GM21529 (cell line): ENCODE measurements at regions not wholly inside any gene's neighbourhood (a gene's known extent, or its start where the extent isn't known, plus 50 kb on each side); places are given as distances from the start of the nearest gene placed in this dataset.
"Not testable (repeated sequence)": the region's sequence is repeated elsewhere in the genome, so short reads cannot be mapped to it uniquely, and the experiment has no call there.

Experiments used
- ATAC-seq: cut with Tn5 transposase; IDR thresholded peaks from one replicate; pipeline ENCODE4 v1.9.1; 2021; ENCODE audit not compliant: unreplicated experiment

DNA sequence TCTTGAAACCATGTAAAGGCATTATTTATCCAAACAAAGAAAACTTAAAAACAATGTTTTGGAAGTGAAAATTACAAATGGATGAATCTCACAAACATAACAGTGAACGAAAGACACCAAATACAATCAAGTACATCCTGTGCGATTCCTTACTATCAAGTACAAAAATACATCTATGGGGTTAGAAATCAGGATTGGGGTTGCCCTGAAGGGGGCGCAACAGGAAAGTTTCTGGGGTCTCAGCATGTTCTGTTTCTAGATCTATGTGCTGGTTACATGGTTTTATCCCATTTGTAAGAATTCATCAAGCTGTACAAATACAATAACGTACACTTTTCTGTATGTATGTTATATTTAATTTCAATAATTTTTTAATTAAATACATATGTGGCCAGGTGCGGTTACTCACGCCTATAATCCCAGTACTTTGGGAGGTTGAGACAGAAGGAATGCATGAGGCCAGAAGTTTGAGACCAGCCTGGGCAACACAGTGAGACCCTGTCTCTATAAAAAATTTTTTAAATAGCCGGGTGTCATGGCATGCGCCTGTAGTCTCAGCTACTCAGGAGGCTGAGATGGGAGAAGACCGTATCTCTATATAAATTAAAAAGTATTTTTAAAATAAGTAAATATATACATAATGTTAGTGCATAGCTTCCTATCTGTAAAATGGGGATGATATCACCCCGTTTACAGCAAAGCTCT is 121.5 kb upstream of the SOD1 start:
- ATAC-seq, result no peak

DNA sequence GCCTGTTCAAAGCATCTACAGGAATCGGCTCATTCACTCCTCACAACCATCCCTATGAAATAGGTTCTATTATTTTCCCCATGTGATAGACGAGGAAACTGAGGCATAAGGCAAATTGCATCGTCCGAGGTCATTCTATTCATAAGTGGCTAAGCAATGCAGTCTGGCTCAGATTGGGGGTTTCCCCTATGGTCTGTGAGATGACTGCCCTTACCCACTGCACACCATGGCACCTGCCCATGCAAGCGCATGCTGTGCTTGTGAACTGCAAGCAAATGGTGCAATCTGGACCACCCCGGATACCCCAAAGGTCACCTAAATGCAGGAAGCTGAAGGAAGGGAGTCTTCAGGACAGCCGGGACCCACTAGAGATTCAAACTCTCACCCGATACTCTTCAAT is 123.4 kb upstream of the SOD1 start:
- no peak for ATAC-seq

DNA sequence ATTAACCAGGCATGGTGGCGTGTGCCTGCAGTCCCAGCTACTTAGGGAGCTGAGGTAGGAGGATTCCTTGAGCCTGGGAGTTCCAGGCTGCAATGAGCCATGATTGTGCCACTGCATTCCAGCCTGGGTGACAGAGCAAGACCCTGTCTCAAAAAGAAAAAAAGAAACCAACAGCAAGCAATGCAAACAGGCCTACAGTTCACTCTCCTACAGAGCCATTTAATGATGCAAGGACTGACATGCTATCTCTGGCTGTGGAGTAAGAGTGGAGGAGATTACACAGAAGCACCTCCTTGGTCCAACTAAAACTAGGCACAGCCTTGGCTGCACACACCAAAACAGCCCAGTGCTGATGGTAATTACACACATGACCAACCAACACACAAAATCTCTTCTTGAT is 127.5 kb upstream of the SOD1 start:
- no peak for ATAC-seq

DNA sequence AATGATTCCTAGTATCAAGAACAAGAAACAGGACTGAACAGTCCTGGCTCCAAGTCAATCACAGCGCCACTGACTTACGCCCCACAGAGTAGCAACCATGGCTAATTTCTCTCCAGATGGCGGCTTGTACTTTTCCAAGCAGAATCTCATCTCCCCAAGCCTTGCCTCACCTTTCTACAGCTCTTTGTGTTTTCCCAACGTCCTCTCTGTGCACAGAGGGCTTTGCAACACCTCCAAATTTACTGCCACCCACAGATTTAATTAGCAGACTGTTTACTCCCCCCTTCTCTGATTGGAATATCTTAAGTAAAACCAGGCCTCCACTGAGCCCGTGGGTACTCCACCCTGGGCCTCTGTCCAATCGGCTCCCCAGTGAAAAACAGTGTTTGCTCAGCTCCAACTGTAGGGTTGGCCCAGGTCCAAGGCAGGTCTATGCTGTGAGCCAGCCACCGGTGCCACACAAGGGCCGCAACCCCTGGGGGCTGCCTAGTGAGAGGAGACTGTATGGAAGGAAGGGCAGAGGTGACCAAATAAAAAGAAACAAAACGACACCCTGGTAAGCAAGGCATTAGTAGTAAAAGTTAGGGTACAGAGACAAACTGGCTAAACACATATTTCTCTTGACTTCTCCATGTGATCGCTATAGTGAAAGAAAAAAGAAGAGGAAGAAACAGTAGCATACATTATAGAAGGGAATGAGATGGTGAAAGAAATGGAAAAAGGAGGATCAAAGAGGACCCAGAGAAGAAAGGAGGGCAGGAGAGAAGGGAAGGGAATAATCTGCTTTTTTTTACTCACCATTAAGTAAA is 128.4 kb upstream of the SOD1 start:
- no peak for ATAC-seq

DNA sequence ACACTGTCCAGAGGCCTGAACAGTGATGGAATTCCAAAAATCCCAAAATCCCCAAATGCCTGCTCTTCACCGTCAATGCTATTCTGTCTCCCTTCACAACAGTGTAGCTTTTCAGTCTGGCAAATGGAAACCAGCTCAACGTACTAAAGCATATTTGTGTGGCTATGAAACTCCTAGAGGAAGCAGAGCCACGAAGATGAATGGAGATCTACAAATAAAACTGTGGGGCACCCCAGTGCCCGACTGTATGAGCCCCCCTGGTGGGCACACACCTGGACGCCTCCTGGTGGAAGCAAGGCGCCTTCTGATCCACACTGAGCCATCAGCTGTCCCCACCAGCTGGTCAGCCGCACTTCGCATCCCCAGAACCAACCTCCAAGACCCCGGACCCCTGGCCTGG is 129.1 kb upstream of the SOD1 start:
- no peak for ATAC-seq

DNA sequence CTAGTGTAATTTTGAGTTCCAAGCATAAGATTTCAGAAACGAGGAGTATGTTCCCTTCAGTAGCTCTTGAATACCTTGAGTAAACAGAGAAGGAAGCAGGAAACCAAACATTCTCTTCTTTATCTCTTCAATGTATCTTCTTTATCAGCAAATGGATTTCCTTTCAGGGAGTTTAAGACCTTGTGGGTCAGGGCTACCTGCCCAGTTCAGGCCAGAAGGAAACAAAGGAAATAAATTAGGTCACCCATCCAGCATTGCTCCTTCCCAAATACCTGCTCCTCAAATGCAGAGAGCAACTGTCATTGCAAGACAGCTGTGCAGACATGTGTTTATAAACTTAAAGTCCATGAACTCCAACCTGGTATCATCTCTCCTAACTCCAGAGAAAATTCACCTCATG is 130.1 kb upstream of the SOD1 start:
- no peak for ATAC-seq

DNA sequence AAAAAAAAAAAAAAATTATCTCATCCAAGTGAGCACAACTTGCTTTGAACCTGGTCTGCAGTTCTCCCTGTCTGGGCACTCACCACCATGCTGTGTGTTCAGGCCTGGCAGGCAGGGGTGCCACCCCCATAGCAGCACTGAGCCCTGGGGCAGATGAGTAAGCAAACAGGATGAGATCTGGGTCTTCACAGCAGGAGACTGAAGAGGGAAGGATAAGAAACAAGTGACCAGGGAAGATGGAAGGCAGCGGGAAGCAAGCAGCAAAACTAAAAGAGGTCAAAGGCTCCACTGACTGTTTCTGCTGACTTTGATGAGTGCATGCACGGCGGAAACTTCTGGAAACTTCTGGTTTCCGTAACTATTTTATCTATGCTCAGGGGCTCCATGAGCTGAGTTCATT is 133.5 kb upstream of the SOD1 start:
- no peak for ATAC-seq

DNA sequence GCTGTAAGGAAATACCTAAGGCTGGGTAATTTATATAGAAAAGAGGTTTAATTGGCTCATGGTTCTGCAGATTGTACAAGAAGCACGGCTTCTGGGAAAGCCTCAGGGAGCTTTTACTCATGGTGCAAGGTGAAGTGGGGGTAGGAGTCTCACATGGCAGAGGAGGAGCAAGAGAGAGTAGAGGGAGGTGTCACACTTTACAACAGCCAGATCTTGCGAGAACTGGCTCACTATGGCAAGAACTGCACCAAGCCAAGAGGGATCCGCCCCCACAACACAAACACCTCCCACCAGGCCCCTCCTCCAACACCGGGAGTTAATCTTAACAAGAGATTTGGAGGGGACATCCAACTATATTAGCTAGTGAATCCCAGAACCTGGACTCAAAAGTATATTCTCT is 135.4 kb upstream of the SOD1 start:
- ATAC-seq, result no peak

DNA sequence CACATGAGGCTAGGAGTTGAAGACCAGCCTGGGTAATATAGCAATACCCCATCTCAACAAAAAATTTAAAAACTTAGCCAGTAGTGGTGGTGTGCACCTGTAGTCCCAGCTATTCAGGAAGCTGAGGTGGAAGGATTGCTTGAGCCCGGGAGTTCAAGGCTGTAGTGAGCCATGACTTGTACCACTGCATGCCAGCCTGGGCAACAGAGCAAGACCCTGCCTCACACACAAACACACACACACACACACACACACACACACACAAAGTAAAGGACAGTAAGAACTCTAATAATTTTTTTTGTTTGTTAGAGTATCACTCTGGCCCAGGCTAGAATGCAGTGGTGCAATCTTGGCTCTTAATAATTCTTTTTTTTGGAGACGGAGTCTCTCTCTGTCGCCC is 138.0 kb upstream of the SOD1 start:
- ATAC-seq, result no peak

DNA sequence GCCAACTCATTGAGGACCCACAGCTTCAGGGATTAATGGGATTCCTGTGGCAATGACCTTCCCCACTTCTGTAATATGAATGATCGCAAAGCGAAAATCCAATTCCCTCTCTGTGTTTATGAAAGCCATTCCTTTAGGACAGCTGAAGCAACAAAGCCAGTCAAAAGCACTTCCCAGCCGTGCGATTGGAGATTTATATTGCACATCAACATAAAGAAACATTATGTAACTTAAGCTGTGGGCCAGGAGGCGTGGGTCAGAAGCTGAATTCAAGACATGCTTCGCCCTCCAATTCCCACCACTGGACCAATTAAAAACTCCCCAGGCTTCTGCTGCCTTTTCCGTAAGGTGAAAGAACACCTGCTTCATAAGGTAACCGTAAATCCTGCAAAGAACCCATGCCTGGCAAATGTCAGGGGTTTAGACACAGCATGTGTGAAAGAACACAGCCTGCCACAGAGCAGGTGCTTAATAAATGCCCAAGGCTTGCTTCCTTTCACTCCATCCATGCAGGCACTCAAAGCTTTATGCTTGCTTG is 138.9 kb upstream of the SOD1 start:
- ATAC-seq, result no peak

DNA sequence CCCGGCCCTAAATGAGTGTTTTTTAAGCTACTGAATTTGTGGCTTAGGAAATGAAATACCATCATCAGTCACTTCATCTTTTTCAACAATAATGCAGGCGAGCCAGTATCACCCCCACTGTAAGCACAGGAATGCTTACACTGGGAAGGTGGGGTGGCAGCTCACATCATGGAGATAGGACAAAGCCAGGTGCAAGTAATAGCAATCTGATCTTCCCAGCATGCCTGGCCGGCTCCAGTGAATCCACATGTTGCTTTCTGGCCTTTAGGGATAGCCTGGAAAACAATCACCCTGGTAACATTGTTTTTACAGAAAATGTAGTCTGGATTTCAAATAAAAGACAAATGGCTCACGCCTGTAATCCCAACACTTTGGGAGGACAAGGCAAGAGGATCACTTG is 140.9 kb upstream of the SOD1 start:
- no peak for ATAC-seq

DNA sequence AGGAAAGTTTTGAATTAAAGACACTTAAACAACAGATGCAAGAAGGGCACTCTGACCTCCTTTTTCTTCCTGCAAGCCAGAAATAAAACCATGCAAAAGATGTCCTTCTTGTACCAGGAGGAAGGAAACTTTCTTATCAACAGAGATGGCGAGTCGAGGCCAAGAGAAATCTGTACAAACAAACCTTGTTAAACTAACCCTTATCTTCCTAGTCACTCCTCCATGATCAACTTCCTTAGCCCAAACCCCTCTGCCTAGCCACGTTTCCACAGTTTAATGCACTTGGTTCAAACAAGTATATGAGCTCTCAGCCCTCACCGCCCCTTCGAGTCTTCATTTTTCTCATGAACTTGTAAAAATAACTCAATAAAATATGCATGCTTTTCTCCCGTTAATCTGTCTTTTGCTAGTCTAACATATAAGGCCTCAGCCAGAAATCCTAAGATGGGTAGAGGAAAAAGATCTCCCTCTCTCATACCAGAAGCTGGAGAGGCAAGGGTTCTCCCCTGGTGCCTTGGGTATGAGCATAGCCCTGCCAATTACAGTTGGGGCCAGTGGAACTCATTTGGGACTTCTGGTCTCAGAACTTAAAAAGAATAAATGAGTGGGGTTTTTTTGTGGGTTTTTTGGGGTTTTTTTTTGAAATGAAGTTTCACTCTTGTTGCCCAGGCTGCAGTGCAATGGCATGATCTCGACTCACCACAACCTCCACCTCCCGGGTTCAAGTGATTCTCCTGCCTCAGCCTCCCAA is 141.7 kb upstream of the SOD1 start:
- ATAC-seq, result no peak

DNA sequence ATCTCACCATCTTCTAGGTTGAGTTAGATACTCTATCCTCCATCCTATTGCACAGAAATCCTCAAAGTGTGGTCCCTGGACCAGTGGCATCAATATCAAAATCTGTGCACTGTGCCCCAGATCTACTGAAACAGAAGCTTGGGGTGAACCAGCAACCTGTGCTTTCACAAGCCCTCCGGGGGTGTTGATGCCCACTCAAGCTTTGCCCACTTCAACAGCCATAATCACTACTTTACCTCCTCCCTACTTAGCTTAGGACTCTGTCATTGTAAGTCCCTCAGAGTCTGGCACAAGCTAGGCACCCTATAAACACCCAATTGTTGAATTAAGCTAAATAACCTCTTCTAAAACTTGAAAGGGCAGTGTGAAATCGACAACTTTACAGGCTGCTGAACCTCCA is 144.2 kb upstream of the SOD1 start:
- no peak for ATAC-seq

DNA sequence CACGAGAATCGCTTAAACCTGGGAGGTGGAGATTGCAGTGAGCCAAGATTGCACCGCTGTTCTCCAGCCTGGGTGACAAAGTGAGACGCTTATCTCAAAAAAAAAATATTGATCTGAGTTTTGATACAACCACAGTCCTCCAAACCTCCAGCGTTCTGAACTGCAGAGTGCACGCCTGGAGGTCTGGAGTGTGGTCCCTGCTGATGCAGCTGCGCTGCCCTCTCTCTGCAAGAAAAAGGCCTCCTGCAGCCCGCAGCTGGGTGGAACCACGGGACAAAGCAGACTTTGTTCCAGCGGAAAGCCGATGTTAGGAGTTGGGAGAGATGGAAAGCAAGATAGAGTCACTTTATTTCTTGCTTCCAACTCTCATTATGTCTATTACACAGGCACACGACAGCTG is 144.9 kb upstream of the SOD1 start:
- no peak for ATAC-seq

DNA sequence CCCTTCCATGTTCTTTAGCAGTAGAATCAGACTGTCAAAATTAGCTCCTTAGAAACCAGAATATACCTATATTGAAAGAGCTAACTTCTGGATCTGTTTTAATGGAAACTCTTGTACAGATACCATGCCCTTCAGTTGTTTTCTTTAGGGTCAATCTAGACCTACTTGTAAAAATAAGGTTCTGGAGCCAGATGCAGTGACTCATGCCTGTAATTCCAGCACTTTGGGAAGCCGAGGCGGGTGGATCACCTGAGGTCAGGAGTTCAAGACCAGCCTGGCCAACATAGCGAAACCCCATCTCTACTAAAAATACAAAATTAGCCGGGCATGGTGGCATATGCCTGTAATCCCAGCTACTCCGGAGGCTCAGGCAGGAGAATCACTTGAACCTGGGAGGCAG is 146.0 kb upstream of the SOD1 start:
- not testable (repeated sequence) for ATAC-seq

DNA sequence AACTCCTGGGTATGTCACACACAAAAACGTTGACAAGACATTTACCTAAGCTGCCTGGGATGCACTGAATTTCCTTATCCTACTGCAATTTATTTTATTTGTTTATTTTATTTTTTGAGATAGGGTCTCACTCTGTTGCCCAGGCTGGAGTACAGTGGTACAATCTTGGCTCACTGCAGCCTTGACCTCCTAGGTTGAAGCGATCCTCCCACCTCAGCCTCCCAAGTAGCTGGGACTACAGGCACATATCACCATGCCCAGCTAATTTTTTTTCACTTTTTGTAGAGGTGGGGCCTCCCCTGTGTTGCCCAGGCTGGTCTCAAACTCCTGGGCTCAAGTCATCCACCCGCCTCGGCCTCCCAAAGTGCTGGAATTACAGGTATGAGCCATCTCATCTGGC is 147.5 kb upstream of the SOD1 start:
- ATAC-seq, result not testable (repeated sequence)

DNA sequence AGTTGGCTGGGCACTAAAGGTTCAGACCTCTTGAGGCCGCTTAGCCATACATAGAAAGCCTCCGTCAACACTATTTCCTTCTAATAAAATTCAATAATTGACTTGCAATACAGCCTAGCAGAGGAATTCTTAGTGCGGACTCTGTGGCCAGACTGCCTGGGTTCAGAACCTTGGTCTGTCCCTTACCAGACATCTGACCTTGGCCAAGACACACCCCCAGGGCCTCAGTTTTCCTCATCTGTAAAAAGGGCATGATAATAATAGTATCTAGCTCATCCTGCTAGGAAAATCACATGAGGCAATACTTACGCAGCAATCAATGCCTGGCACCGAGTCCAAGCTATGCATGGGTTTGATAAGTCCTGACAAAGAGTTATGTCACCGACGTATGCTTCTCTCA is 148.2 kb upstream of the SOD1 start:
- no peak for ATAC-seq

DNA sequence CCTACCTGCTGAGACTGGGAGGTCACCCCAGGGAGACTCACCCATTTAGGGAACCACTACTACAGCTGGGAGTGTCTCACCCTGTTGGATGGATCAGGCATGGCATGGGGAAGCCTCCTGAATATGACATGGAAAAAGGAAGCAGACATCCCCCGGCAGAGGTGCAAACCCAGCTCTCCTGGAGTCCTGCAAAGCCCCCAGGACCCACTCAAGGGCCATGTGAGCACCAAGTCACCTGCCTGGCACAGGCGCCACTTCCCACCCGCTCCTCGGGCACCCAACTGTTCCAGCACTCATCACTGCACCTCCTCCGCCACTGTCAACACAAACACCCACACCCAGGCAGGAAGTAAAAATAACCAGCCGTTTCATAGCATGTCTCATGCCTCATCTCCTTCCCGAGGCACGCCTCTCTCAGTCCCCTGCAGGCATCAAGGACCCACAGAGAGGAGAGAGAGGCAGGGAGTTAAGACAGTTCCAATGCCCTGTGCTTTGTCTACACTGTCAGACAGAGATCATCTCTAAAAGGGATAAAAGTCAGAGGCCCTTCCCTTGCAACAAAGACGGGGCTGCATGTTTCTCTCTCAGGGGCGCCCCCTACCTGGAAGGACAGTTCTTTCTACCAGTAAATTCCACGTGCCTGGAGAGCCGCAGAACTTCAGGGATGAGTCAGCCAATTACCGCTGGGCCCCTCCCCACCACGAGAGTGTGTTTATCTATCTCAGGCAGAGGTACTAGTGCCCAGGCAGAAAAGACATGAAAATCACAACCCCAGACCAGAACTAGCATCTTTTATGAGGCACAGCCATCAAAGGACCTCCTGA is 150.1 kb upstream of the SOD1 start:
- peak; percentile 33 for ATAC-seq

DNA sequence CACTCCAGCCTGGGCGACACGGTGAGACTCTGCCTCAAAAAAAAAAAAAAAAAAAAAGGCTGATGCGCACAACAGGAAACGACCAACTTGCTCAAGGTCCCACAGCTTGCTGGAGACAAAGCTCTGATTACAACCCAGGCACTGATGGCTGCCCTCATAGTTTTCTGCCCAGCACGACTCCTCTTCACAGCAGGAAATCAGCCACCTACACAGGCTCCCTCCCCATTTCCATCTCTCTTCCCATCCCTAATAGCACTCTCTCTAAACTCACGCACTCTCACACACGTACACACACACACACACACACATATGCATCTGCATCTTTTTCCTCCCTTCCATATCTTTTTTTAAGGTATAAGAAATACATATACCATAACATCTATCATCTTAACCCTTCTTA is 153.5 kb upstream of the SOD1 start:
- ATAC-seq, result no peak

DNA sequence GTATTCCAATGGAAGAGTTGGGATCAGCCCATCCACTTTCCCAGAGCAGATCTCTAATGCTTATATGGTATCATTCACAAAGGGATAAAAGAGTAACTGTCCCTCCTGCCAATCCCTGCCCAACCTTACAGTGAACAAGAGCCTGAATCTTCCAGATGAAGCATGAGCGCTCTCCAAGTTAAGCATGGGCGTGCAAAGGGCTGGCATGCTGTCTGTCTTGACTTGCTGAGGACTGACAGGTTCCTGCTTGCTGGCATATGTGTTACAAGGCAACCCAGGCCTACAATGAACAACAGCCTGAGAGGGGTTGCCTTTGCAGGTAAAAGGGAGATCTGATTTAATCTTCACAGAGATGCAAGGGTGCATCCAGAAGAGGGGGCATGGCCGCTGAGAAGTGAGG is 155.6 kb upstream of the SOD1 start:
- ATAC-seq, result no peak

DNA sequence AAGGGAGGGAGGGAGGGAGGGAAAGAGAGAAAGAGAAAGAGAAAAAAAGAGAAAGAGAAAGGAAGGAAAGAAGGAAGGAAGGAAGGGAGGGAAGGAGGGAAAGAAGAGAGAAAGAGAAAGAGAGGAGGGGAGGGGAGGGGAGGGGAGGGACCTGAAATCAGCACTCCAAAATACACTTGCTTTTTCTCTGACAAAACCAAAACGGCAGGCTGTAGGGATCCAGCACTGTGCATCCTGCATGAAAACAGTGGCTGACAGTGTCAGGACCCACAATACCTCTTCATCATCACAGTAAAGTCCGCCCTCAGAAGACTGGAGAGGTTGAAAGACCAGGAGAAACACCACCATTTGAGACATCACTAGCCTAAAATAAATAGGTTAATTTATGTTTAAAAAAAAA is 156.0 kb upstream of the SOD1 start:
- ATAC-seq, result no peak
